Activated CD4-positive, alpha-beta T cell treated with anti-CD3 and anti-CD28 coated beads for 1 hour (primary cell): ENCODE measurements at regions not wholly inside any gene's neighbourhood (a gene's known extent, or its start where the extent isn't known, plus 50 kb on each side); places are given as distances from the start of the nearest gene placed in this dataset.
"Not testable (repeated sequence)": the region's sequence is repeated elsewhere in the genome, so short reads cannot be mapped to it uniquely, and the experiment has no call there.

Experiments used
- DNase-seq: peaks from one replicate; pipeline ENCODE4 v3.0.0-alpha.2; 2020

DNA sequence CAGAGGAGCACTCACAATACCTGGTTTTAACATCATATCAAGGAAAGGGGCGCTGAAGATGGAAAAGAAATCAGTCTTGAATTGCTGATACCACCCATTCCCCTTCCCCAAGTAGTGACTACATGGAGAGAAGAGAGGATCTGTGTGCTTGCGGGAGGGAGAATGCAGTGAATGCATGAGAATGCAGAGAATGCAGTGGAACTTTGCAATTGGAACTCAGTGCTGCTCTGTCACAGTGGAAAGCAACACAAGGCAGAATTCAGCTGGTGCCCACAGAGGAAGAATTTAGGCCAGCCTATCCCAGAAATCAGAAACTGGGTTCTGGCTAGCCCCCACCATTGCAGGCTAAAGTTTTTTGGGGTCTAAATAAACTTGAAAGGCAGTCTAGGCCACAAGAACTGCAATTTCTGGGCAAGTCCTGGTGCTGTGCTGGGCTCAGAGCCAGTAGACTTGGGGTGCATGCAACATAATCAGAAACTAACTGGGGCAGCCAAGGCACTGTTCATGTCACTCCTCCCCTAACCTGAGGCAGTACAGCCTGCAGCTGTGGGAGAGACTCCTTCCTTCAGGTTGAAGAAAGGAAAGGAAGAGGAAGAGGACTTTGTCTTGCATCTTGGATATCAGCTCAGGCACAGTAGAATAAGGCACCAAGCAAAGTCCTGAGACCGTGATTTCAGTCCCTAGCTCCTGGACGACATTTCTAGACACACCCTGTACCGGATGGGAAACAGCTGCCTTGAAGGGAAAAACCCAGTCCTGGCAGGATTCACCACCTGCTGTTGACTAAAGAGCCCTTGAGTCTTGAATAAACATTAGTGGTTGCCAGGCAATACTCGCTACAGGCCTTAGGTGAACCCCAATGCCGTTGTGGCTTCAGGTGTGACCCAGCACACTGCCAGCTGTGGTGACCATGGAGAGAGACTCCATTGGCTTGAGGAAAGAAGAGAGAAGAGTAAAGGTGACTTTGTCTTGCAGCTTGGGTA is 329.3 kb downstream of the TBL1XR1 start:
- DNase-seq = no peak

- DNase-seq = no peak
Observed at GRCh38 chr3:176861137-176861536, 336.1 kb downstream of the TBL1XR1 start.

DNA sequence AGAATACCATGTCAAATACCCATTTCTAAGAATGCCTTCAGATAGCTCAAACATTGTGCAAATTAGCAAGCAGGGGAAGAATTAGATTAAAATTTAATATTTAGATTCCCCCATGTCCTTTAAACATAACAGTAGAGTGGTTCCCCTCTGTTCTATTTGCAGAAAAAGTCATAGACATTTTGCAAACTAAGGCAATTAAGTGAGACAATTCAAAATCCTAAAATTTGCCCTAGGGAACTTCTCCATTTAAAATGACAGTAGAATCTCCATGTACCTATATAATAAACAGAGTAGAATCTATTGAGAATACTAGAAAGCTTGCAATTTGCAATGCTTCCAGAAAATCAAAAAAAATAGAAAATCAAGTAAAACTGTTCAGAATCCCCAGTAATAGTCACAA is 340.6 kb downstream of the TBL1XR1 start:
- no peak for DNase-seq

DNA sequence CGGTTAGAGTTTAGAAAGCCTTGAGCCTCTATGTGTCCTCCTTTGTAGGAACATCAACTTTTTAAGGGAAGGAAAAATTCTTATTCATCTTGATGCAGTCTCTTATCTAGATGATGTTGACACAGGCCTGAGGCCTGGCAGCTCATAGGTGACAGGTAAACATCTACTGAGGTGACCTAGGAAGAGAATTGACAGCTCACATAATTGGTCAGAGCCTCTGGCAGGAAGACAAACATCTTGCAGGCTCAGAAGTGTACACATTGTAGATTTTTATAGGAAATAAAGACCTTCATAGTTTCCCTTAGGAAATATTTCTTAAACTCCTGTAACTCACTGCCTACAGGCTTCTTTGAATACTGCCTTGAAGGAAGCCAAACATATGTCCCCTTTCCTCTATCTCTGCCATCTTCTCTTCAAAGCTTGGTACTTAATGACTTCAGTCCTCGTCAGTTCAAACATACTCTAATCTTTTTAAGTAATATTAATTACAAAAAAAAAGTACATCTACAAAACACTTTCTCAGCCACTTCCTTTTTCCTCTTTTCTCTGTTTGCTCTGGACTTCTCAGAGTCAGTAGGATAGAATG is 341.3 kb downstream of the TBL1XR1 start:
- no peak for DNase-seq

DNA sequence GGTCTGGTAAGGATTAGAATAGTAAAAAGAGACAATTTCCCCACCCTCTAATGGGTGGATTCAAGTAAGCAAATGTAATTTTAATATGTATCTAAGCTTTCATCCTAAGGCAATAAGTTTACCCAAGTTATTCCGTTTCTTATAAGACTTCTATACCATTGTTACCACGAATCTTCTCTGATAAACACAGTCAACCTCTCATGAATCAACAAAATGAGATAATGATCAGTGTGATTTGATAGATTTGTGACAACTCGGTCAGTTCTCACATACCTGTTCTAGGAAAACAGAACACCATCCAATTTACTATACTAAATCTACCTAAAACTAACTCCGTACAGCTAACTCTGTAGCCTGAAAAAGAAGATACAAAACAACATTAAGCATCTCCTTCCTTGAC is 342.1 kb downstream of the TBL1XR1 start:
- DNase-seq = no peak

DNA sequence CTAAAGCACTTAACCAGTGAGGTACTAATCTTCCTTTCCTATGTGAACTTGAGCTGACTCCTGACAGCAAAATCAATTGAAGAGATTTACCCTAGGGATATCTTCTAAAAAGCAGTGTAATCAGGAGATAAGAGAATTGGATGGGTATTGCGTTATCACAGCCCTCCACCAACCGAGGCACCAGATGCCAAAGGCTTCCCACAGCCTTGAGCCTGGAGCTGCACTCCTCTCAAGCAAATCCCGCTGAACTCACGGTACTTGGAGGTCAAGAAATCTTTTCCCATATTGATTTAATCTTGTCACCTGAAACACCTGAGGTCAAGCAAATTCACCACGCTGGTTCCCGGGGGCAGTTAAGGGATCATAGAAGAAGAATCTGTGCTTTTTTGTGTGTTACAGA is 346.8 kb downstream of the TBL1XR1 start:
- no peak for DNase-seq

DNA sequence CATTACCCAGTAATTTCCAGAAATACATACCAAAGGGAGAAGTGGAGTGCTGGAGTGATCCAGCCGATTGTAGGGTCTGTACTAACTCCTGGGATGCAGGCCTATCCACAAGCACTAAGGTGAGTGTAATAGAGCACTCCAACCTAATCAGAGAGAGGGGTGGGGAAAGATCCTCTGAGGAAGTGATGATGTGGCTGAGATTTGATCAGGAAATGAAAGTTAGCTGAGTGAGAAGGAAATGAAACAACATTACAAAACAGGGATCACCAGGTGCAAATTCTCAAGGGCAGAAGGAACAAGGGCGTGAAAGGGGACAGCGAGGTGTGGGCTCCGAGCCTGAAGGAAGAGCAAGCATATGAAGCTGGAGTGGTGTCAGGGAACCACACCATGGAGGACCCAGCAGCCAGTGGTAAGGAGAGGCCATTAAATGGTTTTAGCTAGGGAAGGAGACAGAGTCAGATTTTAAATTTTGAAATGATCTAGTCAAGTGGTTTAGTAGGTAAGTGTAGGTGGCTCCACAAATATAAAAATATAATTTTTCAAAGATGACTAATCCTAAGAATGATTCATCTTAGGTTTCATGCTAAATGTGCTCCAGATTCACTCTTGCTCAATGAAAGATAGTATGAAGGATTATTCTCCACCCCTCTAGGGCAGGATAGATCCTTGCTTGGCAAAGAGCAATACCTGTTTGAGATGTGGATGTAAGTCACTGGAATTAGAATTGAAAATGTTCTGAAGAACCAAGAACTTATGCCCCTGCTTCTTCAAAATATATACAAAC is 348.7 kb downstream of the TBL1XR1 start:
- no peak for DNase-seq

DNA sequence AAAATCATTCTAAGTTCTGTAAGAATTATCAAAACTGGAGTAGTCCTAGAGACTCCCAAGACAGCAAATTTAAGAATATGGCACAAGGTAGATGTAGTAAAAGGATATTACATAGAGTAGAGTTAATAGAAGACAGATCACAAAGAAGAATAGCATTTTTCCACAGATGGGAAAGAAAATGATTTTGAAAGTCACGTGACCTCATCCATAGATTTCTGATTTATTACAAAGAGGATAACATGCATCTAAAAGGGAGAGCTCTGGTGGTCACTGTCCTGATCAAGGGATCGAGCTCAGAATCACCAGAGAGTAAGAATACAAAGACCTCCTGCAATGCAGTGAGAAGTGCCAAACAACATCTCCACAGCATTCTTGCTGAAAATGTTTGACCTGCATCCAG is 354.4 kb downstream of the TBL1XR1 start:
- DNase-seq = no peak

DNA sequence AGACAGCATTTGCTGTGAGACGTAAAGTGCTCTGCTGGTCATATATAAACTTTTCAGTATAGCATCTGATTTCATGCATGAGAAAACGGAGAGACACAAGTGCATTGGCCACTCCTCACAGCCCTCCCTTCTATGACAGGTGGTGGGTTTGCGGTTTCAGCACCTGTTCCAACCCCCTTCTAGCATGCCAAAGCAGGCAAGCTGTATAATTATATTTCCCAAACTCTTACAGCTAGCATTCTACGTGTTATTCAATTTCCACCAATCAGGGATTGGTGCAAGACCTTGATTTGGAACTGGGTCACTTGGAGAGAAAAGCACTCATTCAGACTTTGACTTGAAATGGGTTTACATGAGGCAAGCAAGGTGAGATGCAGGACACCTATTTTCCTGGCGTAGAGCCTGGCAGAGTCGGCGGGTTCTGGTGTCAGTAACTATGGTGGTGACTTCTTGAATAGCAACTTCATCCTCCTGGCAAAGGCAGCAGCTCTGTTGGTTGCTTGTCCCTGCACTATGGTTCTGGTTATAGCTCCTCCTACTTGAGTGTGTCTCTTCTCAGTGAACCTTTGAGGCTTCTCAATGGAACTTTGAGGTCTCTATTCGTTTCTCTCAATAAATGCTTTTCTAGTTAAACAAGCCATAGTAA is 356.5 kb downstream of the TBL1XR1 start:
- no peak for DNase-seq

- DNase-seq = no peak
Observed at GRCh38 chr3:176839901-176840300, 357.4 kb downstream of the TBL1XR1 start.

DNA sequence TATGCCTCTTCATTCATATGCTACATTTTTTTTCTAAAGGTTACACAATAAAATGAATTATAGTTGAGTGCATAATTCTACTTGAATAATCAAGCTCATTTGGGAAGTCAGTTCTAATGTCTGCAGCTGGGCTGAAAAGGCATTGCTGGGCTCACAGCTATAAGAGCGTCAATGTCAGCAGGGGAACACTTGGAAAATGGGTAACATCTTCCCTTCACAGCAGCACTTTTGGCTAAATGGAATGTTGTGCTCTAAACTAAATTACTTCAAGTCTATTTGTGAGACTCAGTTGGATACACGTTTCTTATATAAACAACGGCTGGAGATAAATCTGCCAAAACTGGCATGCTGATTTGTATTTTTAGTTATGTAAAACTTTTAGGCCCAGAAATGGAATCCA is 357.8 kb downstream of the TBL1XR1 start:
- DNase-seq = no peak

DNA sequence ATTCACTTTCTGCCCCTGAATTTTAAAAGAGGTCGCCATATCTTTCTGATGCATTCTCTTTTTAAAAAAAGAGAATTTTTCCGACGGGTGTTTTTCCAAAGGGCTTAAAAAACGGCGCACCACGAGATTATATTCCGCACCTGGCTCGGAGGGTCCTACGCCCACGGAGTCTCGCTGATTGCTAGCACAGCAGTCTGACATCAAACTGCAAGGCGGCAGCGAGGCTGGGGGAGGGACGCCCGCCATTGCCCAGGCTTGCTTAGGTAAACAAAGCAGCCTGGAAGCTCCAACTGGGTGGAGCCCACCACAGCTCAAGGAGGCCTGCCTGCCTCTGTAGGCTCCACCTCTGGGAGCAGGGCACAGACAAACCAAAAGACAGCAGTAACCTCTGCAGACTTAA is 370.0 kb downstream of the TBL1XR1 start:
- DNase-seq = not testable (repeated sequence)

DNA sequence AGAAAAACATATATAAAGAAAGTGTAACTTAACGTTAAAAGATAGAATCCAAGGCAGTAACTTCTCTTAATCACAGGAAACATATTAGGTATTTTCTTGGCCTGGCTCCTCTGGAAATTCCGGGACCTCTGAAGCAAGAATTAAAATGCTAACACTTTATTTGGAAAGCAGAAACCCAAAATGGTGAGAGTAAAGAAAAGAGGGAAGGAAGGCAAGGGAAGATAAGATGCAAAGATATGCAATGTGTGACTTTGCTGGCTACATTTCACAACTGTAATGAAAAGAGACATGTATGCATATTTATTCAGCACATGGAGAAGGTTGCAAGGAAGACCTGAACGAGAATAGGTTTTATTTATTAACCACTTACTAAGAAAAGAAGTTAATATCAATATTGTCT is 372.5 kb downstream of the TBL1XR1 start:
- DNase-seq = no peak

- DNase-seq = no peak
Observed at GRCh38 chr3:176820764-176821163, 376.5 kb downstream of the TBL1XR1 start.

DNA sequence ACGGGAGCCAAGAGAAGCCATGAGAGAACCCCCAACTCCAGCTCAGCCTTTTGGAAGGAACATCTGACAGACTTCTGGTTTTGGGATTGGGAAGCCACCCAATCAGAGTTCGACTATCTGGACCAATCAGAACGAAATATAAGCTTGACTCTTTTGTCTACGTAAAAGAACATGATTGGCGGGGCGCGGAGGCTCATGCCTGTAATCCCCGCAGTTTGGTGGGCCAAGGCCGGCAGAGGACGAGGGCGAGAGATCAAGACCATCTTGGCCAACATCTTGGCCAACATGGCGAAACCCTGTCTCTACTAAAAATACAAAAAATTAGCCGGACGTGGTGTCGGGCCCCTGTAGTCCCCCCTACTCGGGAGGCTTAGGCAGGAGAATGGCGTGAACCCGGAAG is 380.3 kb downstream of the TBL1XR1 start:
- no peak for DNase-seq

- no peak for DNase-seq
Observed at GRCh38 chr3:176814285-176814684, 383.0 kb downstream of the TBL1XR1 start.

DNA sequence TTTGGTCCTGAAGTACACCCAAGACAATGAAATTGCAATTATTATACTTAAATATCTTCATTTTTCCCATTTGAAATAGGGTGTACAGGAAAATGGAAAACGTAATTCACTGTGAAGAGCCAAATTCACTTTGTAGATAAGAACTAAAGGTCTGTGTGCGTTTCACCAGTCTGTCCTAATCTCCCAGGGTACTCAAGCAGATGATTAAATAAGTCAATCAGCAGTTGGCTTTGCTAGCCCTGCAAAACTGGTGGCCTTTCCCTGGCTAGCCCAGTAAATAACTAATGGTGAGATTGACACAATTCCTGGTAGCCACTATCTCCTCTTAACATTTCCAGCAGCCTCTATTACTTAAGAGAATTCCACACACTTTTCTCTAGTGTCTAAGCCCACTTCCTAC is 389.3 kb downstream of the TBL1XR1 start:
- no peak for DNase-seq

GRCh38 chr3:176799675-176800074 is 397.6 kb downstream of the TBL1XR1 start:
- no peak for DNase-seq

GRCh38 chr3:176798680-176799079 is 398.6 kb downstream of the TBL1XR1 start:
- no peak for DNase-seq

DNA sequence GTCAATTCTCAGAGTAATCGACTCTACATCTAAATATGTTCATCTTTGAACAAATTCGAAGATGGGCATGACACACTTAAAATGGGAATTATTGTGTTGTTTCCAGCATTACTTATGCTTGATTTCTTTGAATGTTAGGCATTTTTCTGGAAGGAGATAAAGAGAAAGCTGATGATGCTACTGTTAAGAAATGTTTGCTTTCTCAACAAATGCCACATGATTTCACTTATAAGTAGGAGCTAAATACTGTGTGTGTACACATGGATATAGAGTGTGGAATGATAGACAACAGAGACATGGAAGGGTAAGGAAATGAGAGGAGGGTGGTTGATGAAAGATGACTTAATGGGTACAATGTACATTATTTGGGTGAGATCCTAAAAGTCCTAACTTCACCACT is 400.9 kb downstream of the TBL1XR1 start:
- DNase-seq = no peak

GRCh38 chr3:176795891-176796290 is 401.4 kb downstream of the TBL1XR1 start:
- no peak for DNase-seq

DNA sequence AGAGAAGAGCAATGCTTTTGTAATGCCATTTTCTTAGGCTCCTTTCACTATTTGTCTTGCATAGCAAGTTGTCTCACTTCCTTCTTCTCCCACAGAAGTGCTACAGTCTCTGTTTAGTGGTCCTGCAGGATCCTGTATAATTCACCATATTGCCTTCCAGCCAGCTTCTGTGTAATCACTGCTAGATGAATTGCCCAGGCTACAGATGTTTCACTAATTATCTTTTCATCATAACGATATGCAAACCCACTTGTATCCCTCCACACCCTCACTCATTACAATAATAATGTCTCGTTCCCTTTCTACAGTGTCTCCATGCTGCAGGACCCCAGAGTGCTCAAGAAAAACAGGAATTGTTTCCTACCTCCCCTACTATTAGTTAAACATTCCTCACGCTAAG is 402.9 kb downstream of the TBL1XR1 start:
- no peak for DNase-seq

- no peak for DNase-seq
Observed at GRCh38 chr3:176789947-176790346, 407.3 kb downstream of the TBL1XR1 start.
